SU-DHL-6 (cell line): ENCODE measurements at regions not wholly inside any gene's neighbourhood (a gene's known extent, or its start where the extent isn't known, plus 50 kb on each side); places are given as distances from the start of the nearest gene placed in this dataset.

ENCODE experiments used
- H2AFZ ChIP-seq: fragments of 200-600 bp; sonication (generic); 2 replicates; pipeline ENCODE4 v1.6.1; 2014; ENCODE audit warnings: low read depth, mild to moderate bottlenecking, moderate library complexity, mixed read lengths, antibody characterized with exemption, low read length; ENCODE audit not compliant: severe bottlenecking
- H3F3A ChIP-seq: fragments of 200-600 bp; shearing (Covaris generic); 2 replicates; pipeline ENCODE4 v1.6.0; 2016; ENCODE audit warnings: antibody characterized with exemption, mild to moderate bottlenecking; ENCODE audit not compliant: insufficient read depth
- H3K27ac ChIP-seq: fragments of 200-600 bp; sonication (generic); 2 replicates; pipeline ENCODE4 v1.5.1; 2016; ENCODE audit warnings: low read depth, mild to moderate bottlenecking, low read length, moderate library complexity, mixed read lengths
- H3K27me3 ChIP-seq: fragments of 200-600 bp; sonication (generic), shearing (Covaris generic); 2 replicates; pipeline ENCODE4 v1.6.0; 2014; ENCODE audit warnings: mild to moderate bottlenecking, low read length
- H3K36me3 ChIP-seq: fragments of 200-600 bp; sonication (generic); 2 replicates; pipeline ENCODE4 v1.6.1; 2014; ENCODE audit warnings: mild to moderate bottlenecking, low read length, mixed read lengths
- H3K4me2 ChIP-seq: fragments of 300-600, 200-600 bp; shearing (Covaris generic), sonication (generic); 2 replicates; pipeline ENCODE4 v1.6.0; 2014; ENCODE audit warnings: low read length, low read depth, mild to moderate bottlenecking; ENCODE audit not compliant: poor library complexity, severe bottlenecking
- H3K4me3 ChIP-seq: fragments of 200-600 bp; sonication (generic); 2 replicates; pipeline ENCODE4 v1.5.1; 2014; ENCODE audit warnings: antibody characterized with exemption, low read length, mild to moderate bottlenecking, mixed read lengths; ENCODE audit not compliant: insufficient read depth, poor library complexity, severe bottlenecking
- H3K79me2 ChIP-seq: fragments of 200-600 bp; sonication (generic); 2 replicates; pipeline ENCODE4 v1.6.1; 2014; ENCODE audit warnings: mild to moderate bottlenecking, low read length, moderate library complexity; ENCODE audit not compliant: insufficient read depth
- H3K9ac ChIP-seq: fragments of 200-600 bp; sonication (generic); 2 replicates; pipeline ENCODE4 v1.7.0; 2014; ENCODE audit warnings: mild to moderate bottlenecking, low read length
- H3K9me2 ChIP-seq: fragments of 200-600 bp; sonication (generic); replicated peaks from 2 replicates; pipeline ENCODE4 v1.6.1; 2014; ENCODE audit warnings: low read length; ENCODE audit not compliant: insufficient read depth
- H3K9me3 ChIP-seq: fragments of 200-600 bp; sonication (generic); 2 replicates; pipeline ENCODE4 v1.6.1; 2014; ENCODE audit warnings: low read length, mixed read lengths; ENCODE audit not compliant: insufficient read depth
- H4K20me1 ChIP-seq: fragments of 200-600 bp; sonication (generic); 2 replicates; pipeline ENCODE4 v1.6.1; 2014; ENCODE audit warnings: low read depth, mild to moderate bottlenecking, antibody characterized with exemption, low read length, moderate library complexity, mixed read lengths
- EZH2phosphoT487 ChIP-seq: fragments of 200-600 bp; sonication (generic), shearing (Covaris generic); conservative IDR thresholded peaks from 2 replicates; pipeline ENCODE4 v1.6.1; 2018; ENCODE audit warnings: mild to moderate bottlenecking, antibody characterized with exemption, low read length, moderate library complexity, mixed read lengths
- TF ChIP-seq, protein P1 (sequence below): fragments of 200-600 bp; sonication (generic); IDR thresholded peaks from one replicate; pipeline ENCODE4 v1.5.1; 2017; ENCODE audit warnings: antibody characterized with exemption, mild to moderate bottlenecking, low read length, moderate library complexity; ENCODE audit not compliant: insufficient read depth, poor library complexity, severe bottlenecking

DNA sequence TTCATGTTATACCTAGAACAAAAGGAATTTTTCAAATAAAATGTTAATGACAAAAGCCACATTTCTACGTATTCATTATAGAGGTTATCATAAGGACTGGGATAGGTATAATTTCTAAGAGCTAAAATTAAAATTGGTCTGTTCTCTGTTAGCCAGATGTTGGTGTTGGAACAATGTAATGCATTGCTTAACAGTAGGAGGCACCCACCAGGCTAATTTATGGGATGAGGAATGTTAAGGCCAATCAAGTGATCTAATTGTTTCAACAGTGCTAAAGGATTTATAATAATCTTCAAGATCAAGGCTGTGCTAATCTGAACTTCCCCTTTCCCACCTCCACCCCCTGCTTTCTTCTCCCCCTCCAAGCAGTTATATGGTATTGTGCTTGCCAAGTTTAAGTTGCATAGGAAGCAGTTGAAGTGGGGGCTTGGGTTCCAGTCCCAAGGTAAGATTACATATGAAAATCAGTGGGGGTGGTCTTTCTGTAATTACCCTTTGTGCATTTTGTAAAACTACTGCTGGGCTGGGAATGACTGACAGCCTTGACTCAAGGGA lies 89.2 kb upstream of the BACH2 start:
- peaks cover 12% of the 10 kb centered on the region; the same call in 1 of the 2 replicates for H3F3A ChIP-seq
- no peaks in the 10 kb centered on the region for H3K79me2 ChIP-seq
- TF ChIP-seq, protein P1, sequence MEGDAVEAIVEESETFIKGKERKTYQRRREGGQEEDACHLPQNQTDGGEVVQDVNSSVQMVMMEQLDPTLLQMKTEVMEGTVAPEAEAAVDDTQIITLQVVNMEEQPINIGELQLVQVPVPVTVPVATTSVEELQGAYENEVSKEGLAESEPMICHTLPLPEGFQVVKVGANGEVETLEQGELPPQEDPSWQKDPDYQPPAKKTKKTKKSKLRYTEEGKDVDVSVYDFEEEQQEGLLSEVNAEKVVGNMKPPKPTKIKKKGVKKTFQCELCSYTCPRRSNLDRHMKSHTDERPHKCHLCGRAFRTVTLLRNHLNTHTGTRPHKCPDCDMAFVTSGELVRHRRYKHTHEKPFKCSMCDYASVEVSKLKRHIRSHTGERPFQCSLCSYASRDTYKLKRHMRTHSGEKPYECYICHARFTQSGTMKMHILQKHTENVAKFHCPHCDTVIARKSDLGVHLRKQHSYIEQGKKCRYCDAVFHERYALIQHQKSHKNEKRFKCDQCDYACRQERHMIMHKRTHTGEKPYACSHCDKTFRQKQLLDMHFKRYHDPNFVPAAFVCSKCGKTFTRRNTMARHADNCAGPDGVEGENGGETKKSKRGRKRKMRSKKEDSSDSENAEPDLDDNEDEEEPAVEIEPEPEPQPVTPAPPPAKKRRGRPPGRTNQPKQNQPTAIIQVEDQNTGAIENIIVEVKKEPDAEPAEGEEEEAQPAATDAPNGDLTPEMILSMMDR, result no peak
- no peak for TF ChIP-seq EZH2phosphoT487
- no peaks in the 10 kb centered on the region for H3K27me3 ChIP-seq
- H3K9ac ChIP-seq, result no peak overlapping the region
- H3K9me2 ChIP-seq, result no peaks in the 10 kb centered on the region
- no peaks in the 10 kb centered on the region for H3K36me3 ChIP-seq
- no peak overlapping the region for H3K27ac ChIP-seq
- H3K9me3 ChIP-seq, result no peaks in the 10 kb centered on the region
- no peak overlapping the region for H3K4me3 ChIP-seq
- H2AFZ ChIP-seq, result no peak overlapping the region
- peak overlapping the region; percentile 80 for H3K4me2 ChIP-seq
- H4K20me1 ChIP-seq, result no peaks in the 10 kb centered on the region

DNA sequence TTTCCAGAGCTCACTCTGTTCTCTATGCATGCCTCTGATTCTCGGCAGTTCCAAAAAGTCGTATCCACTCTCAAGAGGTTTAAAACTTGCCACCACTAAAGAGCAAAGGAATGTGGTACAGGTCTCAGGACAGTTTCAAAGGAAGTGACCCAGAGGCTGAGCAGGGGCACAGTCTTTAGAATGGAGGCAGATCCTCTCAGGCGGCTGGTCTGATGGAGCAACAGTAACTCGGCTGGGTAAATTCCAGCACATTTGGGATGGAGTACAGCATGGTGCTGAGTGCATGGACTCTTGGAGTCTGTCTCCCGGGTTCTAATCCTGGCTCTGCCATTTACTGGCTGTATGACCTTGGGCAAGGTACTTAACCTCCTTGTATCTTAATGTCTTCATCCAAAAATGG lies 88.1 kb upstream of the BACH2 start:
- peak overlapping the region; percentile 26 for H3K9ac ChIP-seq
- peak overlapping the region; percentile 7 for H3K4me3 ChIP-seq
- no peaks in the 10 kb centered on the region for H4K20me1 ChIP-seq
- H3F3A ChIP-seq, result peaks cover 12% of the 10 kb centered on the region; the same call in 1 of the 2 replicates
- peak overlapping the region; percentile 80 for H3K4me2 ChIP-seq
- no peaks in the 10 kb centered on the region for H3K9me3 ChIP-seq
- H3K27me3 ChIP-seq, result no peaks in the 10 kb centered on the region
- H3K27ac ChIP-seq, result peak overlapping the region; percentile 82; the same call in 1 of the 2 replicates
- TF ChIP-seq EZH2phosphoT487, result no peak
- TF ChIP-seq, protein P1, result no peak
- peak overlapping the region; percentile 53 for H2AFZ ChIP-seq
- no peaks in the 10 kb centered on the region for H3K36me3 ChIP-seq
- no peaks in the 10 kb centered on the region for H3K9me2 ChIP-seq
- H3K79me2 ChIP-seq, result no peaks in the 10 kb centered on the region

DNA sequence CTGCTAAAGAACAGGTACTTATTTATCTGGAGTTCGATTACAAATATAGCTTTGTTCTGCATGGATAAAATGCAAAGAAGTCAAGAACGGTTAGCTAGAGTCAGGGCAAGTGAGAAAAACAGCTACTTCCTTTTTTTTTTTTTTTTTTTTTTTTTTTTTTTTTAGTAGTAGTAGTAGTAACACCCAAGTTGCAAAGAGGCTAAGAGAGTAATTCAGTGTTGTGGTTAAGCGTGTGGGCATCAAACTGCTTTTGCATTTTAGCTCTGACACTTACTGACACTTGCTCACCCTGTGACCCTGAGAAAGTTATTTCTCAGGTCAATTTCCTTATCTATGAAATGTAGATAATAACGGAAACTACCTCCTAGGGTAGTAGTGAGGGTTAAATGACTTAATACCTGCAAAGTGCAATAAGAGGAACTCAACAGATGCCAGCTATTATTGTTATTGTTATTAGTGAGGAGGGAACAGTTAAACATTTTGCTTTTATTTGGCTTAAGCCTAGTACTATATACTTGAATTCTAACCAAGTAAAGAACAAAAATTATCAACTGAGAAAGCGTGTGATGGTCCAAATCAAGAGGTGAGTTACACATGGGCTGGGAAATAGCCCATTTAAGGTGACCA lies 86.7 kb upstream of the BACH2 start:
- no peaks in the 10 kb centered on the region for H3K9me3 ChIP-seq
- no peaks in the 10 kb centered on the region for H3K9me2 ChIP-seq
- H3K27ac ChIP-seq, result peak overlapping the region; percentile 82
- no peaks in the 10 kb centered on the region for H3K79me2 ChIP-seq
- no peak for TF ChIP-seq EZH2phosphoT487
- TF ChIP-seq, protein P1, result no peak
- H3F3A ChIP-seq, result peaks cover 12% of the 10 kb centered on the region; the same call in 1 of the 2 replicates
- H3K27me3 ChIP-seq, result no peaks in the 10 kb centered on the region
- no peaks in the 10 kb centered on the region for H3K36me3 ChIP-seq
- H3K9ac ChIP-seq, result peak overlapping the region; percentile 41
- H3K4me3 ChIP-seq, result peak overlapping the region; percentile 42
- H4K20me1 ChIP-seq, result no peaks in the 10 kb centered on the region
- peak overlapping the region; percentile 43 for H2AFZ ChIP-seq
- H3K4me2 ChIP-seq, result peak overlapping the region; percentile 80
